ENCODE measurements at regions not wholly inside any gene's neighbourhood (a gene's known extent, or its start where the extent isn't known, plus 50 kb on each side); places are given as distances from the start of the nearest gene placed in this dataset.

- no peak for TF ChIP-seq SP2 (CRISPR knock-in tag; IDR thresholded peaks at IDR 0.05)
- no peak for TF ChIP-seq HOXA5 (CRISPR knock-in tag; IDR thresholded peaks at IDR 0.05)
- TF ChIP-seq ATF3 (CRISPR knock-in tag; IDR thresholded peaks at IDR 0.05): no peak
- TF ChIP-seq TAF1 (CRISPR knock-in tag; IDR thresholded peaks at IDR 0.05): no peak
- no peak for TF ChIP-seq CTCF (CRISPR knock-in tag; IDR thresholded peaks at IDR 0.05)
- TF ChIP-seq BRCA1 (CRISPR knock-in tag; IDR thresholded peaks at IDR 0.05): no peak
- no peak for TF ChIP-seq JUND (CRISPR knock-in tag; IDR thresholded peaks at IDR 0.05)
- TF ChIP-seq TBL1XR1 (IDR thresholded peaks at IDR 0.05; ENCODE audit: borderline replicate concordance, low read length, partially characterized antibody): no peak
- TF ChIP-seq ZNF615 (CRISPR knock-in tag; IDR thresholded peaks at IDR 0.05; ENCODE audit: borderline replicate concordance): no peak
Observed at GRCh38 chr1:70587872-70588366, 176.9 kb downstream of the CTH start.
